HG03460 (cell line): ENCODE measurements at regions not wholly inside any gene's neighbourhood (a gene's known extent, or its start where the extent isn't known, plus 50 kb on each side); places are given as distances from the start of the nearest gene placed in this dataset.

Experiments
- ATAC-seq: cut with Tn5 transposase; IDR thresholded peaks from one replicate; pipeline ENCODE4 v1.9.1; 2021; ENCODE audit not compliant: unreplicated experiment

GRCh38 chr11:91264481-91264880, 960.1 kb upstream of the FAT3 start:
- no peak for ATAC-seq

GRCh38 chr11:91263496-91264365, 960.9 kb upstream of the FAT3 start:
- no peak for ATAC-seq

- ATAC-seq: no peak
Observed at GRCh38 chr11:91261513-91261912, 963.1 kb upstream of the FAT3 start.

- ATAC-seq: no peak
Observed at GRCh38 chr11:91258876-91259275, 965.7 kb upstream of the FAT3 start.

GRCh38 chr11:91257667-91258066, 967.0 kb upstream of the FAT3 start:
- ATAC-seq: no peak

GRCh38 chr11:91248199-91248807, 976.3 kb upstream of the FAT3 start:
- ATAC-seq: no peak

- ATAC-seq: no peak
Observed at GRCh38 chr11:91247009-91247735, 977.4 kb upstream of the FAT3 start.

- no peak for ATAC-seq
Observed at GRCh38 chr11:91244912-91245311, 979.7 kb upstream of the FAT3 start.

GRCh38 chr11:91243630-91244029, 981.0 kb upstream of the FAT3 start:
- no peak for ATAC-seq

GRCh38 chr11:91243051-91243450, 981.6 kb upstream of the FAT3 start:
- ATAC-seq: no peak

GRCh38 chr11:91241226-91241625, 983.4 kb upstream of the FAT3 start:
- no peak for ATAC-seq

- no peak for ATAC-seq
Observed at GRCh38 chr11:91239359-91239758, 985.3 kb upstream of the FAT3 start.

GRCh38 chr11:91231226-91231625, 993.4 kb upstream of the FAT3 start:
- no peak for ATAC-seq

- ATAC-seq: no peak
Observed at GRCh38 chr11:91230647-91231046, 994.0 kb upstream of the FAT3 start.

- no peak for ATAC-seq
Observed at GRCh38 chr11:91222830-91223229, 1000.0 kb upstream of the CHORDC1 start.

GRCh38 chr11:91220476-91221202, 997.8 kb upstream of the CHORDC1 start:
- no peak for ATAC-seq

- no peak for ATAC-seq
Observed at GRCh38 chr11:91219535-91219934, 996.7 kb upstream of the CHORDC1 start.

GRCh38 chr11:91209751-91210150, 986.9 kb upstream of the CHORDC1 start:
- ATAC-seq: no peak

- no peak for ATAC-seq
Observed at GRCh38 chr11:91209306-91209705, 986.5 kb upstream of the CHORDC1 start.

GRCh38 chr11:91199866-91200265, 977.0 kb upstream of the CHORDC1 start:
- ATAC-seq: no peak

- no peak for ATAC-seq
Observed at GRCh38 chr11:91194546-91194945, 971.7 kb upstream of the CHORDC1 start.
